H1 (cell line): ENCODE measurements at regions not wholly inside any gene's neighbourhood (a gene's known extent, or its start where the extent isn't known, plus 50 kb on each side); places are given as distances from the start of the nearest gene placed in this dataset.

Experiments used
- TF ChIP-seq, protein P1 (sequence below): fragments of 300-600 bp; sonication (generic); IDR thresholded peaks from 2 replicates; pipeline ENCODE4 v1.7.1; 2012; ENCODE audit warnings: low read length, moderate library complexity, mild to moderate bottlenecking, inconsistent platforms; ENCODE audit not compliant: insufficient replicate concordance

DNA sequence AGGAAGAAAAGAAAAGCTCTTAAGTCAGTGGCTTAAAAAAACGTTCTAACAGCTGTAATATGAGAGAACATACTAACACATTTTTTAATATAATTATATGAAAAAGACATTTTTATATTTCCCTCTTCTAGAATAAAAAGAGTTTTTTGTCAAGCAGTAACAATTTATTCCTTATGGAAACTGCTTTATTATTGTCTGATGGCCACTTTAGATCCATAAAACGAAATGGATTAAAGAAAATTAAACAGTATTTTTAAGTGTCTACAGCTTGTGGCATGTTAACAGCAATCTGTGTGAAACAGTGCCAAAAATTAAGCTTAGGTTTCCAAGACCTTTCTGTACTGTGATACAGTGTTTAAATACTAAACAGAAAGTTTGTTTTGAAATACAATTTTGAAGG, 55.5 kb upstream of the TENM3 start (continued):
- TF ChIP-seq, protein P1, sequence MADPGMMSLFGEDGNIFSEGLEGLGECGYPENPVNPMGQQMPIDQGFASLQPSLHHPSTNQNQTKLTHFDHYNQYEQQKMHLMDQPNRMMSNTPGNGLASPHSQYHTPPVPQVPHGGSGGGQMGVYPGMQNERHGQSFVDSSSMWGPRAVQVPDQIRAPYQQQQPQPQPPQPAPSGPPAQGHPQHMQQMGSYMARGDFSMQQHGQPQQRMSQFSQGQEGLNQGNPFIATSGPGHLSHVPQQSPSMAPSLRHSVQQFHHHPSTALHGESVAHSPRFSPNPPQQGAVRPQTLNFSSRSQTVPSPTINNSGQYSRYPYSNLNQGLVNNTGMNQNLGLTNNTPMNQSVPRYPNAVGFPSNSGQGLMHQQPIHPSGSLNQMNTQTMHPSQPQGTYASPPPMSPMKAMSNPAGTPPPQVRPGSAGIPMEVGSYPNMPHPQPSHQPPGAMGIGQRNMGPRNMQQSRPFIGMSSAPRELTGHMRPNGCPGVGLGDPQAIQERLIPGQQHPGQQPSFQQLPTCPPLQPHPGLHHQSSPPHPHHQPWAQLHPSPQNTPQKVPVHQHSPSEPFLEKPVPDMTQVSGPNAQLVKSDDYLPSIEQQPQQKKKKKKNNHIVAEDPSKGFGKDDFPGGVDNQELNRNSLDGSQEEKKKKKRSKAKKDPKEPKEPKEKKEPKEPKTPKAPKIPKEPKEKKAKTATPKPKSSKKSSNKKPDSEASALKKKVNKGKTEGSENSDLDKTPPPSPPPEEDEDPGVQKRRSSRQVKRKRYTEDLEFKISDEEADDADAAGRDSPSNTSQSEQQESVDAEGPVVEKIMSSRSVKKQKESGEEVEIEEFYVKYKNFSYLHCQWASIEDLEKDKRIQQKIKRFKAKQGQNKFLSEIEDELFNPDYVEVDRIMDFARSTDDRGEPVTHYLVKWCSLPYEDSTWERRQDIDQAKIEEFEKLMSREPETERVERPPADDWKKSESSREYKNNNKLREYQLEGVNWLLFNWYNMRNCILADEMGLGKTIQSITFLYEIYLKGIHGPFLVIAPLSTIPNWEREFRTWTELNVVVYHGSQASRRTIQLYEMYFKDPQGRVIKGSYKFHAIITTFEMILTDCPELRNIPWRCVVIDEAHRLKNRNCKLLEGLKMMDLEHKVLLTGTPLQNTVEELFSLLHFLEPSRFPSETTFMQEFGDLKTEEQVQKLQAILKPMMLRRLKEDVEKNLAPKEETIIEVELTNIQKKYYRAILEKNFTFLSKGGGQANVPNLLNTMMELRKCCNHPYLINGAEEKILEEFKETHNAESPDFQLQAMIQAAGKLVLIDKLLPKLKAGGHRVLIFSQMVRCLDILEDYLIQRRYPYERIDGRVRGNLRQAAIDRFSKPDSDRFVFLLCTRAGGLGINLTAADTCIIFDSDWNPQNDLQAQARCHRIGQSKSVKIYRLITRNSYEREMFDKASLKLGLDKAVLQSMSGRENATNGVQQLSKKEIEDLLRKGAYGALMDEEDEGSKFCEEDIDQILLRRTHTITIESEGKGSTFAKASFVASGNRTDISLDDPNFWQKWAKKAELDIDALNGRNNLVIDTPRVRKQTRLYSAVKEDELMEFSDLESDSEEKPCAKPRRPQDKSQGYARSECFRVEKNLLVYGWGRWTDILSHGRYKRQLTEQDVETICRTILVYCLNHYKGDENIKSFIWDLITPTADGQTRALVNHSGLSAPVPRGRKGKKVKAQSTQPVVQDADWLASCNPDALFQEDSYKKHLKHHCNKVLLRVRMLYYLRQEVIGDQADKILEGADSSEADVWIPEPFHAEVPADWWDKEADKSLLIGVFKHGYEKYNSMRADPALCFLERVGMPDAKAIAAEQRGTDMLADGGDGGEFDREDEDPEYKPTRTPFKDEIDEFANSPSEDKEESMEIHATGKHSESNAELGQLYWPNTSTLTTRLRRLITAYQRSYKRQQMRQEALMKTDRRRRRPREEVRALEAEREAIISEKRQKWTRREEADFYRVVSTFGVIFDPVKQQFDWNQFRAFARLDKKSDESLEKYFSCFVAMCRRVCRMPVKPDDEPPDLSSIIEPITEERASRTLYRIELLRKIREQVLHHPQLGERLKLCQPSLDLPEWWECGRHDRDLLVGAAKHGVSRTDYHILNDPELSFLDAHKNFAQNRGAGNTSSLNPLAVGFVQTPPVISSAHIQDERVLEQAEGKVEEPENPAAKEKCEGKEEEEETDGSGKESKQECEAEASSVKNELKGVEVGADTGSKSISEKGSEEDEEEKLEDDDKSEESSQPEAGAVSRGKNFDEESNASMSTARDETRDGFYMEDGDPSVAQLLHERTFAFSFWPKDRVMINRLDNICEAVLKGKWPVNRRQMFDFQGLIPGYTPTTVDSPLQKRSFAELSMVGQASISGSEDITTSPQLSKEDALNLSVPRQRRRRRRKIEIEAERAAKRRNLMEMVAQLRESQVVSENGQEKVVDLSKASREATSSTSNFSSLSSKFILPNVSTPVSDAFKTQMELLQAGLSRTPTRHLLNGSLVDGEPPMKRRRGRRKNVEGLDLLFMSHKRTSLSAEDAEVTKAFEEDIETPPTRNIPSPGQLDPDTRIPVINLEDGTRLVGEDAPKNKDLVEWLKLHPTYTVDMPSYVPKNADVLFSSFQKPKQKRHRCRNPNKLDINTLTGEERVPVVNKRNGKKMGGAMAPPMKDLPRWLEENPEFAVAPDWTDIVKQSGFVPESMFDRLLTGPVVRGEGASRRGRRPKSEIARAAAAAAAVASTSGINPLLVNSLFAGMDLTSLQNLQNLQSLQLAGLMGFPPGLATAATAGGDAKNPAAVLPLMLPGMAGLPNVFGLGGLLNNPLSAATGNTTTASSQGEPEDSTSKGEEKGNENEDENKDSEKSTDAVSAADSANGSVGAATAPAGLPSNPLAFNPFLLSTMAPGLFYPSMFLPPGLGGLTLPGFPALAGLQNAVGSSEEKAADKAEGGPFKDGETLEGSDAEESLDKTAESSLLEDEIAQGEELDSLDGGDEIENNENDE: no peak
